Endothelial cell of umbilical vein (primary cell): ENCODE measurements at regions not wholly inside any gene's neighbourhood (a gene's known extent, or its start where the extent isn't known, plus 50 kb on each side); places are given as distances from the start of the nearest gene placed in this dataset.

ENCODE experiments used
- BruUV-seq: library from RNA; stranded (reverse); fragments of 400-500 nt; replicated peaks from 2 replicates; lab custom pipeline; 2021; lab: Mats Ljungman, UMichigan
- CTCF ChIA-PET: fragments of 300-600, 350-600 bp; sonication (Branson Sonifier 250); formaldehyde crosslinking; loops from one replicate; lab custom pipeline; 2021; ENCODE audit warnings: antibody characterized with exemption, inconsistent platforms; lab: Charles Lee
- POLR2A ChIA-PET: fragments of 300-600, 350-600 bp; sonication (Branson Sonifier 250); formaldehyde crosslinking; loops from one replicate; lab custom pipeline; 2021; ENCODE audit warnings: antibody characterized with exemption, inconsistent platforms; lab: Charles Lee
- DNase-seq: peaks from one replicate; pipeline ENCODE4 v3.0.0-alpha.2; 2011; ENCODE audit warnings: low read depth, low spot score
- FAIRE-seq: peaks from 2 replicates; lab custom pipeline; 2011; peaks lifted over from hg19 to GRCh38; lab: Jason Lieb, UNC
- H2AFZ ChIP-seq: 2 replicates; pipeline ENCODE4 v1.6.0; 2012; ENCODE audit warnings: low read depth, low read length, control low read depth, inconsistent platforms
- H3K27ac ChIP-seq: 2 replicates; pipeline ENCODE4 v1.5.1; 2011; ENCODE audit warnings: low read depth, mild to moderate bottlenecking, control low read depth, low read length, moderate library complexity; ENCODE audit not compliant: insufficient read depth
- H3K27me3 ChIP-seq, 2 experiments: 2 replicates each; pipeline versions ENCODE4 v1.6.0 to v1.6.1; 2011; ENCODE audit warnings: low read length in 2 of 2, mixed read lengths in 1 of 2; ENCODE audit not compliant: control insufficient read depth in 2 of 2, insufficient read depth in 2 of 2
- H3K36me3 ChIP-seq, 2 experiments: 2 replicates in 1 of 2; 3 replicates in 1 of 2; pipeline ENCODE4 v1.5.1; 2011; ENCODE audit warnings: low read length in 2 of 2, mild to moderate bottlenecking in 1 of 2, moderate library complexity in 1 of 2; ENCODE audit not compliant: control insufficient read depth in 2 of 2, insufficient read depth in 2 of 2; ENCODE audit errors: extremely low read depth in 1 of 2
- H3K4me1 ChIP-seq: 3 replicates; pipeline ENCODE4 v1.5.1; 2011; ENCODE audit warnings: mild to moderate bottlenecking, low read length; ENCODE audit not compliant: control insufficient read depth, insufficient read depth; ENCODE audit errors: extremely low read depth
- H3K4me2 ChIP-seq: 2 replicates; pipeline ENCODE4 v1.6.1; 2011; ENCODE audit warnings: low read length, control low read depth, mixed read lengths; ENCODE audit not compliant: insufficient read depth
- H3K4me3 ChIP-seq, 3 experiments: fragments of 200-600 bp in 1 of 3; sonication (generic), shearing (Covaris generic) in 1 of 3; replicated peaks in 1 of 3; 2 replicates each; pipeline ENCODE4 v1.5.1; 2011 to 2016; ENCODE audit warnings: control low read depth in 3 of 3, low read length in 3 of 3, mild to moderate bottlenecking in 2 of 3, inconsistent platforms in 1 of 3, low read depth in 1 of 3, moderate library complexity in 1 of 3; ENCODE audit not compliant: insufficient read depth in 1 of 3
- H3K79me2 ChIP-seq: 2 replicates; pipeline ENCODE4 v1.6.0; 2012; ENCODE audit warnings: low read length, inconsistent platforms; ENCODE audit not compliant: control insufficient read depth, insufficient read depth
- H3K9ac ChIP-seq: replicated peaks from 2 replicates; pipeline ENCODE3; 2011; ENCODE audit warnings: low read length, control low read depth; ENCODE audit not compliant: insufficient read depth; ENCODE audit errors: extremely low read depth
- H3K9me1 ChIP-seq: replicated peaks from 3 replicates; pipeline ENCODE4 v1.6.0; 2011; ENCODE audit warnings: mild to moderate bottlenecking, low read length; ENCODE audit not compliant: control insufficient read depth, insufficient read depth; ENCODE audit errors: extremely low read depth
- H3K9me3 ChIP-seq: replicated peaks from 2 replicates; pipeline ENCODE4 v1.5.1; 2012; ENCODE audit warnings: low read length, inconsistent platforms; ENCODE audit not compliant: control insufficient read depth, insufficient read depth
- H4K20me1 ChIP-seq: replicated peaks from 2 replicates; pipeline ENCODE3; 2011; ENCODE audit warnings: mild to moderate bottlenecking, low read length; ENCODE audit not compliant: control insufficient read depth, insufficient read depth; ENCODE audit errors: extremely low read depth
- EZH2 ChIP-seq: IDR thresholded peaks from 2 replicates; pipeline ENCODE4 v1.6.1; 2012; ENCODE audit warnings: borderline replicate concordance, low read depth, mild to moderate bottlenecking, moderate library complexity, low read length, inconsistent platforms; ENCODE audit not compliant: severe bottlenecking
- FOS ChIP-seq: IDR thresholded peaks from 2 replicates; pipeline ENCODE4 v1.6.1; 2011; ENCODE audit warnings: mild to moderate bottlenecking, low read length, moderate library complexity, borderline replicate concordance; ENCODE audit not compliant: insufficient read depth
- GATA2 ChIP-seq: IDR thresholded peaks from 2 replicates; pipeline ENCODE4 v1.7.0; 2011; ENCODE audit warnings: low read depth, mild to moderate bottlenecking, moderate library complexity, mixed read lengths, low read length; ENCODE audit not compliant: insufficient read length, insufficient read depth
- JUN ChIP-seq: IDR thresholded peaks from 2 replicates; pipeline ENCODE4 v1.6.1; 2011; ENCODE audit warnings: borderline replicate concordance, low read depth; ENCODE audit not compliant: insufficient read length, insufficient read depth
- MYC ChIP-seq: IDR thresholded peaks from one replicate; pipeline ENCODE4 v1.6.1; 2011; ENCODE audit warnings: mild to moderate bottlenecking, low read depth, low read length
- POLR2A ChIP-seq: IDR thresholded peaks from 2 replicates; pipeline ENCODE4 v1.6.1; 2012; ENCODE audit warnings: low read depth, mild to moderate bottlenecking, control low read depth, low read length
- POLR2AphosphoS5 ChIP-seq: IDR thresholded peaks from 2 replicates; pipeline ENCODE4 v1.6.1; 2012; ENCODE audit warnings: low read depth, mild to moderate bottlenecking, control low read depth, low read length, moderate library complexity; ENCODE audit not compliant: insufficient read depth
- dilution Hi-C: fragments of 300-500 bp; cut with MboI; formaldehyde crosslinking; loops from one replicate; pipeline ENCODE4 v1.15.0; 2019; ENCODE audit warnings: low sequenced_read_pairs; ENCODE audit not compliant: extremely low pct_ligation_motif_present
- intact Hi-C: fragments of 100-400 bp; cut with micrococcal nuclease; formaldehyde crosslinking; loops from one replicate; pipeline ENCODE4 v1.10.0; 2022
- TF ChIP-seq, protein P1 (sequence below): IDR thresholded peaks from 2 replicates; pipeline ENCODE4 v1.6.1; 2011; ENCODE audit not compliant: insufficient read depth, insufficient read length
- TF ChIP-seq, protein P2 (sequence below), 2 donors: IDR thresholded peaks; 1 replicate in 1 of 2; 2 replicates in 1 of 2; pipeline ENCODE4 v1.5.1; 2011; ENCODE audit warnings: low read length in 2 of 2, mild to moderate bottlenecking in 2 of 2, moderate library complexity in 2 of 2, control low read depth in 1 of 2, inconsistent platforms in 1 of 2, low read depth in 1 of 2; ENCODE audit not compliant: insufficient read depth in 1 of 2; ENCODE audit errors: extremely low read depth in 1 of 2

DNA sequence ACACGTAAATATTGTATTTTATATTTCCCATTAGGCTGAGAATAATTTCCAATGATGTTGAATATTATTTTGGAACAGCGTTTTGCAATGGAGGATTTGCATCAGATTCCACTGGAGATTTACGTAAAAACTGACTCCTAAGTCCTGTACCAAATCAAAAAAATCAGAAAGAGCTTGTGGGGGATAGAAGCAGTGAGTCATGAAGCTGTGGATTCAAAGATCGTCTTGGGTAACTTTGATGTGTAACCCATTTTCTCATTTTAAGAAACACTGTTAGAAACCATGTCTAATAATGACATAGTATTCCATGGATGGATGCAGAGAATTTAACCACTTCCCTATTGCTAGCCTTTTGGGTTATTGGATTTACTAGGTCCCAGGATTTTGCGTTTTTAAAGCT, 158.6 kb downstream of the INHBA start:
- ChIA-PET POLR2A (no interaction called here), CTCF (no interaction called here)
- Histone ChIP-seq H3K27ac (no peak overlapping the region), H3K27me3 (no peaks in the 10 kb centered on the region), H2AFZ (no peak overlapping the region), H4K20me1 (no peaks in the 10 kb centered on the region), H3K9ac (no peak overlapping the region), H3K4me2 (no peak overlapping the region), H3K4me1 (no peaks in the 10 kb centered on the region), H3K4me3 (no peak overlapping the region), H3K9me1 (no peaks in the 10 kb centered on the region), H3K79me2 (no peaks in the 10 kb centered on the region), H3K9me3 (no peaks in the 10 kb centered on the region), H3K36me3 (no peaks in the 10 kb centered on the region)
- DNase-seq (no peak), FAIRE-seq (no peak)
- no peak for TF ChIP-seq GATA2
- TF ChIP-seq POLR2AphosphoS5, result no peak
- TF ChIP-seq, protein P1, sequence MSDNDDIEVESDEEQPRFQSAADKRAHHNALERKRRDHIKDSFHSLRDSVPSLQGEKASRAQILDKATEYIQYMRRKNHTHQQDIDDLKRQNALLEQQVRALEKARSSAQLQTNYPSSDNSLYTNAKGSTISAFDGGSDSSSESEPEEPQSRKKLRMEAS, result no peak
- TF ChIP-seq MYC, result no peak
- no peak for TF ChIP-seq FOS
- TF ChIP-seq JUN, result no peak
- TF ChIP-seq POLR2A, result no peak
- no TSS peak for BruUV-seq
- intact Hi-C loops (no loop called here), dilution Hi-C loops (no loop called here)

- no peak for DNase-seq
- no TSS peak for BruUV-seq
- Histone ChIP-seq H3K9me1 (no peaks in the 10 kb centered on the region), H2AFZ (no peak overlapping the region), H3K4me1 (no peaks in the 10 kb centered on the region), H3K36me3 (no peaks in the 10 kb centered on the region), H4K20me1 (no peaks in the 10 kb centered on the region), H3K4me2 (no peak overlapping the region), H3K4me3 (no peak overlapping the region), H3K9ac (no peak overlapping the region), H3K27me3 (no peaks in the 10 kb centered on the region), H3K79me2 (no peaks in the 10 kb centered on the region), H3K9me3 (no peaks in the 10 kb centered on the region), H3K27ac (no peak overlapping the region)
- no peak for FAIRE-seq
- dilution Hi-C loops, result no loop called here
- intact Hi-C loops, result no loop called here
- POLR2A ChIA-PET, result no interaction called here
- TF ChIP-seq EZH2, result no peak
- TF ChIP-seq POLR2AphosphoS5, result no peak
- no peak for TF ChIP-seq GATA2
- no peak for TF ChIP-seq POLR2A
- TF ChIP-seq, protein P1, result no peak
- TF ChIP-seq MYC, result no peak
- no peak for TF ChIP-seq JUN
- TF ChIP-seq FOS, result no peak
- TF ChIP-seq, protein P2, sequence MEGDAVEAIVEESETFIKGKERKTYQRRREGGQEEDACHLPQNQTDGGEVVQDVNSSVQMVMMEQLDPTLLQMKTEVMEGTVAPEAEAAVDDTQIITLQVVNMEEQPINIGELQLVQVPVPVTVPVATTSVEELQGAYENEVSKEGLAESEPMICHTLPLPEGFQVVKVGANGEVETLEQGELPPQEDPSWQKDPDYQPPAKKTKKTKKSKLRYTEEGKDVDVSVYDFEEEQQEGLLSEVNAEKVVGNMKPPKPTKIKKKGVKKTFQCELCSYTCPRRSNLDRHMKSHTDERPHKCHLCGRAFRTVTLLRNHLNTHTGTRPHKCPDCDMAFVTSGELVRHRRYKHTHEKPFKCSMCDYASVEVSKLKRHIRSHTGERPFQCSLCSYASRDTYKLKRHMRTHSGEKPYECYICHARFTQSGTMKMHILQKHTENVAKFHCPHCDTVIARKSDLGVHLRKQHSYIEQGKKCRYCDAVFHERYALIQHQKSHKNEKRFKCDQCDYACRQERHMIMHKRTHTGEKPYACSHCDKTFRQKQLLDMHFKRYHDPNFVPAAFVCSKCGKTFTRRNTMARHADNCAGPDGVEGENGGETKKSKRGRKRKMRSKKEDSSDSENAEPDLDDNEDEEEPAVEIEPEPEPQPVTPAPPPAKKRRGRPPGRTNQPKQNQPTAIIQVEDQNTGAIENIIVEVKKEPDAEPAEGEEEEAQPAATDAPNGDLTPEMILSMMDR (IDR thresholded peaks at IDR 0.05; ENCODE audit: extremely low read depth in 1 of 2, insufficient read depth in 1 of 2, low read depth in 1 of 2, low read length in 2 of 2), result no peak
- CTCF ChIA-PET, result interaction anchor here (1.6 kb wide), 1 partner anchor 13 kb away, joined by 4 read pairs; no protein-coding TSS in a partner anchor
Measured at GRCh38 chr7:41540601-41541000, 162.3 kb downstream of the INHBA start.
